HTR-8/SVneo (cell line): ENCODE measurements at regions not wholly inside any gene's neighbourhood (a gene's known extent, or its start where the extent isn't known, plus 50 kb on each side); places are given as distances from the start of the nearest gene placed in this dataset.

Experiments used
- DNase-seq: peaks from one replicate; pipeline ENCODE4 v3.0.0; 2011; ENCODE audit warnings: low spot score, mixed read lengths; ENCODE audit not compliant: insufficient read length
- FAIRE-seq: peaks from 2 replicates; lab custom pipeline; 2011; peaks lifted over from hg19 to GRCh38; lab: Jason Lieb, UNC

- FAIRE-seq: no peak
- DNase-seq: no peak
Observed at GRCh38 chr4:11568511-11568910, 139.8 kb upstream of the HS3ST1 start.

- DNase-seq (no peak), FAIRE-seq (no peak)
Observed at GRCh38 chr4:11566444-11567022, 137.8 kb upstream of the HS3ST1 start.

- FAIRE-seq (no peak), DNase-seq (no peak)
Observed at GRCh38 chr4:11565899-11566298, 137.2 kb upstream of the HS3ST1 start.

GRCh38 chr4:11565213-11565612 lies 136.5 kb upstream of the HS3ST1 start:
- no peak for FAIRE-seq
- DNase-seq: no peak

- DNase-seq (no peak), FAIRE-seq (no peak)
Observed at GRCh38 chr4:11564021-11564420, 135.3 kb upstream of the HS3ST1 start.

- no peak for FAIRE-seq
Observed at GRCh38 chr4:11549525-11549924, 120.8 kb upstream of the HS3ST1 start.

GRCh38 chr4:11548597-11549082 lies 119.9 kb upstream of the HS3ST1 start:
- no peak for DNase-seq
- FAIRE-seq: no peak

More at GRCh38 chr4:11549525-11549924, 120.8 kb upstream of the HS3ST1 start:
- DNase-seq: no peak

- FAIRE-seq (no peak), DNase-seq (no peak)
Observed at GRCh38 chr4:11546391-11547175, 117.9 kb upstream of the HS3ST1 start.

GRCh38 chr4:11545651-11546050 lies 117.0 kb upstream of the HS3ST1 start:
- DNase-seq: no peak
- FAIRE-seq: no peak

GRCh38 chr4:11544211-11544610 lies 115.5 kb upstream of the HS3ST1 start:
- FAIRE-seq (no peak), DNase-seq (no peak)

GRCh38 chr4:11543706-11544105 lies 115.0 kb upstream of the HS3ST1 start:
- FAIRE-seq (no peak), DNase-seq (no peak)

GRCh38 chr4:11542952-11543351 lies 114.3 kb upstream of the HS3ST1 start:
- FAIRE-seq (no peak), DNase-seq (no peak)

- no peak for DNase-seq
- FAIRE-seq: no peak
Observed at GRCh38 chr4:11537846-11538245, 109.2 kb upstream of the HS3ST1 start.

GRCh38 chr4:11535333-11535732 lies 106.6 kb upstream of the HS3ST1 start:
- FAIRE-seq: no peak
- DNase-seq: no peak

GRCh38 chr4:11534623-11535302 lies 106.1 kb upstream of the HS3ST1 start:
- DNase-seq (no peak), FAIRE-seq (no peak)

- no peak for DNase-seq
- no peak for FAIRE-seq
Observed at GRCh38 chr4:11532138-11532537, 103.4 kb upstream of the HS3ST1 start.

GRCh38 chr4:11529625-11530201 lies 101.0 kb upstream of the HS3ST1 start:
- no peak for DNase-seq
- no peak for FAIRE-seq

GRCh38 chr4:11525085-11525484 lies 96.4 kb upstream of the HS3ST1 start:
- FAIRE-seq (no peak), DNase-seq (no peak)

GRCh38 chr4:11518754-11519153 lies 90.1 kb upstream of the HS3ST1 start:
- FAIRE-seq (no peak), DNase-seq (no peak)

GRCh38 chr4:11514779-11515419 lies 86.2 kb upstream of the HS3ST1 start:
- FAIRE-seq (no peak), DNase-seq (no peak)
